Liver (tissue), 8 donors: ENCODE measurements at regions not wholly inside any gene's neighbourhood (a gene's known extent, or its start where the extent isn't known, plus 50 kb on each side); places are given as distances from the start of the nearest gene placed in this dataset.

ENCODE experiments used
- DNase-seq: peaks from one replicate; pipeline ENCODE4 v3.0.0-alpha.2; 2017; ENCODE audit warnings: low spot score
- H3K27ac ChIP-seq, 2 donors: one replicate each; pipeline ENCODE4 v1.7.0; 2013; ENCODE audit warnings: inconsistent platforms in 2 of 2, low read length in 2 of 2, control low read depth in 1 of 2, low read depth in 1 of 2, mild to moderate bottlenecking in 1 of 2
- H3K27me3 ChIP-seq, 4 donors: one replicate each; pipeline versions ENCODE4 v1.6.1 to v1.7.0; 2013; ENCODE audit warnings: low read length in 3 of 4, inconsistent platforms in 1 of 4, mild to moderate bottlenecking in 1 of 4, moderate library complexity in 1 of 4; ENCODE audit not compliant: control insufficient read depth in 4 of 4, insufficient read depth in 4 of 4
- H3K36me3 ChIP-seq, 4 donors: one replicate each; pipeline versions ENCODE4 v1.6.1 to v1.7.0; 2013; ENCODE audit warnings: low read length in 3 of 4, mild to moderate bottlenecking in 3 of 4, low read depth in 1 of 4, moderate library complexity in 1 of 4; ENCODE audit not compliant: control insufficient read depth in 4 of 4, insufficient read depth in 3 of 4
- H3K4me1 ChIP-seq, 4 donors: one replicate each; pipeline versions ENCODE4 v1.6.1 to v1.7.0; 2013; ENCODE audit warnings: low read length in 3 of 4, mild to moderate bottlenecking in 3 of 4, moderate library complexity in 1 of 4; ENCODE audit not compliant: control insufficient read depth in 4 of 4, insufficient read depth in 4 of 4
- H3K4me3 ChIP-seq, 3 donors: one replicate each; pipeline versions ENCODE4 v1.6.1 to v1.7.0; 2013; ENCODE audit warnings: low read length in 3 of 3, control low read depth in 1 of 3, low read depth in 1 of 3, mild to moderate bottlenecking in 1 of 3
- H3K9ac ChIP-seq, 2 donors: one replicate each; pipeline ENCODE4 v1.7.0; 2013; ENCODE audit warnings: low read length in 2 of 2, mild to moderate bottlenecking in 2 of 2, moderate library complexity in 2 of 2, control low read depth in 1 of 2, low read depth in 1 of 2
- H3K9me3 ChIP-seq, 4 donors: one replicate each; pipeline versions ENCODE4 v1.6.1 to v1.7.0; 2013; ENCODE audit warnings: low read length in 3 of 4; ENCODE audit not compliant: control insufficient read depth in 4 of 4
- ATF3 ChIP-seq: IDR thresholded peaks from 2 replicates; pipeline ENCODE4 v1.6.1; 2016; ENCODE audit warnings: antibody characterized with exemption
- CTCF ChIP-seq: fragments of 150-350 bp; IDR thresholded peaks from 2 replicates; pipeline ENCODE4 v1.5.1; 2017; ENCODE audit warnings: improper control_type of control experiment, low read depth, low read length; ENCODE audit not compliant: missing input control
- EGR1 ChIP-seq, 2 donors: IDR thresholded peaks; 2 replicates each; pipeline ENCODE4 v1.6.1; 2016 to 2018; ENCODE audit warnings: antibody characterized with exemption in 2 of 2, low read depth in 2 of 2
- FOXA1 ChIP-seq: IDR thresholded peaks from 2 replicates; pipeline ENCODE4 v1.6.1; 2016; ENCODE audit warnings: antibody characterized with exemption
- FOXA2 ChIP-seq: IDR thresholded peaks from 2 replicates; pipeline ENCODE4 v1.6.1; 2016; ENCODE audit warnings: antibody characterized with exemption
- GABPA ChIP-seq, 2 donors: IDR thresholded peaks in 1 of 2; conservative IDR thresholded peaks in 1 of 2; 2 replicates each; pipeline ENCODE4 v1.6.1; 2016; ENCODE audit warnings: antibody characterized with exemption in 2 of 2, mild to moderate bottlenecking in 1 of 2, moderate library complexity in 1 of 2
- HNF4A ChIP-seq, 2 donors: conservative IDR thresholded peaks; 2 replicates each; pipeline ENCODE4 v1.6.1; 2016; ENCODE audit warnings: antibody characterized with exemption in 2 of 2, mild to moderate bottlenecking in 2 of 2
- HNF4G ChIP-seq: IDR thresholded peaks from 2 replicates; pipeline ENCODE4 v1.6.1; 2016; ENCODE audit warnings: antibody characterized with exemption
- JUND ChIP-seq, 2 donors: IDR thresholded peaks; 2 replicates each; pipeline ENCODE4 v1.6.1; 2016; ENCODE audit warnings: antibody characterized with exemption in 2 of 2
- MAX ChIP-seq: IDR thresholded peaks from 2 replicates; pipeline ENCODE4 v1.6.1; 2016; ENCODE audit warnings: antibody characterized with exemption
- NR2F2 ChIP-seq: IDR thresholded peaks from 2 replicates; pipeline ENCODE4 v1.6.1; 2016; ENCODE audit warnings: antibody characterized with exemption
- RAD21 ChIP-seq, 2 donors: IDR thresholded peaks; 2 replicates each; pipeline ENCODE4 v1.6.1; 2016; ENCODE audit warnings: antibody characterized with exemption in 2 of 2, mild to moderate bottlenecking in 2 of 2
- REST ChIP-seq: IDR thresholded peaks from 2 replicates; pipeline ENCODE4 v1.6.1; 2016; ENCODE audit warnings: antibody characterized with exemption, mild to moderate bottlenecking
- RXRA ChIP-seq, 2 donors: IDR thresholded peaks; 2 replicates each; pipeline ENCODE4 v1.6.1; 2017 to 2018; ENCODE audit warnings: antibody characterized with exemption in 2 of 2, mild to moderate bottlenecking in 1 of 2
- SP1 ChIP-seq: IDR thresholded peaks from 2 replicates; pipeline ENCODE4 v1.6.1; 2018; ENCODE audit warnings: antibody characterized with exemption, mild to moderate bottlenecking
- TAF1 ChIP-seq: conservative IDR thresholded peaks from 2 replicates; pipeline ENCODE4 v1.6.1; 2016; ENCODE audit warnings: antibody characterized with exemption, mild to moderate bottlenecking
- YY1 ChIP-seq: IDR thresholded peaks from 2 replicates; pipeline ENCODE4 v1.6.1; 2016; ENCODE audit warnings: antibody characterized with exemption, mild to moderate bottlenecking
- ZBTB33 ChIP-seq: IDR thresholded peaks from 2 replicates; pipeline ENCODE4 v1.6.1; 2016; ENCODE audit warnings: antibody characterized with exemption
- WGBS: extraction: QIAGEN DNeasy Blood & Tissue Kit; methylation state at CpG from one replicate; pipeline ENCODE4 v1.1.7; 2013; 5-methylcytosine and 5-hydroxymethylcytosine counted together
- donor health status: healthy.
- donor health status: healthy.
- donor health status: healthy.
- donor health status: healthy.
- donor health status: healthy.

GRCh38 chr6:16933532-16933931, 168.3 kb upstream of the STMND1 start:
- Histone ChIP-seq H3K4me3 (no peak overlapping the region), H3K27ac (no peak overlapping the region), H3K9me3 (no peaks in the 10 kb centered on the region), H3K27me3 (no peaks in the 10 kb centered on the region), H3K4me1 (no peaks in the 10 kb centered on the region), H3K9ac (no peak overlapping the region), H3K36me3 (no peaks in the 10 kb centered on the region)
- DNase-seq, result no peak
- WGBS, result 83% methylated on average over 4 of the region's 4 CpGs
- TF ChIP-seq CTCF, result no peak
- no peak for TF ChIP-seq HNF4G
- no peak for TF ChIP-seq YY1
- TF ChIP-seq ZBTB33, result no peak
- no peak for TF ChIP-seq ATF3
- no peak for TF ChIP-seq RAD21 (IDR thresholded peaks at IDR 0.05)
- TF ChIP-seq RXRA (IDR thresholded peaks at IDR 0.05), result no peak
- no peak for TF ChIP-seq MAX
- no peak for TF ChIP-seq HNF4A (conservative IDR thresholded peaks at IDR 0.05)
- TF ChIP-seq SP1, result no peak
- TF ChIP-seq REST, result no peak
- no peak for TF ChIP-seq GABPA (IDR thresholded peaks at IDR 0.05 in 1 of 2, conservative IDR thresholded peaks at IDR 0.05 in 1 of 2)
- TF ChIP-seq EGR1 (IDR thresholded peaks at IDR 0.05; ENCODE audit: low read depth in 2 of 2), result no peak
- TF ChIP-seq NR2F2, result no peak
- no peak for TF ChIP-seq TAF1
- no peak for TF ChIP-seq JUND (IDR thresholded peaks at IDR 0.05)
- no peak for TF ChIP-seq FOXA2
- TF ChIP-seq FOXA1, result no peak

- Histone ChIP-seq H3K27me3 (no peaks in the 10 kb centered on the region), H3K4me3 (no peak overlapping the region), H3K27ac (no peak overlapping the region), H3K4me1 (no peaks in the 10 kb centered on the region), H3K9me3 (no peaks in the 10 kb centered on the region), H3K9ac (no peak overlapping the region), H3K36me3 (no peaks in the 10 kb centered on the region)
- no peak for DNase-seq
- 98% methylated on average over 4 of the region's 4 CpGs for WGBS
- no peak for TF ChIP-seq SP1
- TF ChIP-seq RAD21 (IDR thresholded peaks at IDR 0.05), result no peak
- TF ChIP-seq RXRA (IDR thresholded peaks at IDR 0.05), result no peak
- no peak for TF ChIP-seq REST
- TF ChIP-seq HNF4A (conservative IDR thresholded peaks at IDR 0.05), result no peak
- TF ChIP-seq GABPA (IDR thresholded peaks at IDR 0.05 in 1 of 2, conservative IDR thresholded peaks at IDR 0.05 in 1 of 2), result no peak
- TF ChIP-seq FOXA1, result no peak
- no peak for TF ChIP-seq TAF1
- TF ChIP-seq MAX, result no peak
- no peak for TF ChIP-seq ATF3
- no peak for TF ChIP-seq JUND (IDR thresholded peaks at IDR 0.05)
Measured at GRCh38 chr6:16932920-16933319, 168.9 kb upstream of the STMND1 start.
